SK-N-SH (cell line): ENCODE measurements at regions not wholly inside any gene's neighbourhood (a gene's known extent, or its start where the extent isn't known, plus 50 kb on each side); places are given as distances from the start of the nearest gene placed in this dataset.
A peak's percentile ranks its signal among the peaks of the same experiment; 100 is the strongest.

Experiments
- CTCF ChIA-PET: fragments of 300-600, 350-600 bp; formaldehyde crosslinking; extraction: SDS; loops from one replicate; lab custom pipeline; 2021; lab: Yijun Ruan, JAX
- POLR2A ChIA-PET: fragments of 350-600 bp; sonication (Branson Sonifier 250); formaldehyde crosslinking; extraction: SDS; loops from one replicate; lab custom pipeline; 2020; ENCODE audit warnings: antibody characterized with exemption, inconsistent platforms; lab: Yijun Ruan, JAX
- DNase-seq: peaks from one replicate; pipeline ENCODE4 v3.0.0; 2012
- H2AFZ ChIP-seq: fragments of 200-600 bp; sonication (generic); 2 replicates; pipeline ENCODE4 v1.8.1; 2016; ENCODE audit warnings: antibody characterized with exemption, mild to moderate bottlenecking, low read depth
- H3F3A ChIP-seq: fragments of 200-600 bp; sonication (generic); replicated peaks from 2 replicates; pipeline ENCODE3; 2016; ENCODE audit warnings: antibody characterized with exemption, mild to moderate bottlenecking; ENCODE audit not compliant: insufficient read depth
- H3K27ac ChIP-seq, 2 experiments: fragments of 200-500 bp in 1 of 2; fragments of 200-600 bp in 1 of 2; sonication (Bioruptor generic) in 1 of 2; sonication (generic), shearing (Covaris generic) in 1 of 2; 2 replicates each; pipeline versions ENCODE4 v1.5.1 to v1.6.1; 2014 to 2016; ENCODE audit warnings: low read depth in 2 of 2, inconsistent platforms in 1 of 2, low read length in 1 of 2, mild to moderate bottlenecking in 1 of 2, mixed read lengths in 1 of 2
- H3K27me3 ChIP-seq: fragments of 200-600 bp; sonication (generic), shearing (Covaris generic); 2 replicates; pipeline ENCODE4 v1.6.1; 2016; ENCODE audit warnings: mixed run types; ENCODE audit not compliant: insufficient read depth
- H3K36me3 ChIP-seq, 2 experiments: fragments of 200-500 bp in 1 of 2; fragments of 200-600 bp in 1 of 2; sonication (Bioruptor generic) in 1 of 2; sonication (generic) in 1 of 2; replicated peaks in 1 of 2; 2 replicates each; pipeline versions ENCODE3 to v1.5.1; 2014 to 2016; ENCODE audit warnings: low read length in 1 of 2, mild to moderate bottlenecking in 1 of 2; ENCODE audit not compliant: insufficient read depth in 2 of 2, control insufficient read depth in 1 of 2
- H3K4me1 ChIP-seq, 2 experiments: fragments of 200-500 bp in 1 of 2; fragments of 200-600 bp in 1 of 2; sonication (Bioruptor generic) in 1 of 2; sonication (generic), shearing (Covaris generic) in 1 of 2; 2 replicates each; pipeline versions ENCODE4 v1.5.1 to v1.6.1; 2014 to 2016; ENCODE audit warnings: low read depth in 1 of 2, low read length in 1 of 2, mixed run types in 1 of 2; ENCODE audit not compliant: insufficient read depth in 2 of 2, control insufficient read depth in 1 of 2
- H3K4me2 ChIP-seq: fragments of 200-600 bp; sonication (generic), shearing (Covaris generic); 2 replicates; pipeline ENCODE4 v1.6.1; 2017; ENCODE audit warnings: mixed run types
- H3K4me3 ChIP-seq, 2 experiments: fragments of 200-500 bp in 1 of 2; fragments of 200-600 bp in 1 of 2; sonication (Bioruptor generic) in 1 of 2; sonication (generic), shearing (Covaris generic) in 1 of 2; 2 replicates each; pipeline versions ENCODE4 v1.5.1 to v1.8.1; 2014 to 2016; ENCODE audit warnings: low read depth in 2 of 2, inconsistent platforms in 1 of 2, low read length in 1 of 2, mild to moderate bottlenecking in 1 of 2, mixed read lengths in 1 of 2, moderate library complexity in 1 of 2
- H3K79me2 ChIP-seq: fragments of 200-600 bp; sonication (generic); 2 replicates; pipeline ENCODE4 v1.8.1; 2017; ENCODE audit warnings: mild to moderate bottlenecking; ENCODE audit not compliant: insufficient read depth
- H3K9ac ChIP-seq: fragments of 200-600 bp; sonication (generic); 2 replicates; pipeline ENCODE4 v1.6.1; 2017; ENCODE audit warnings: mixed run types
- H3K9me2 ChIP-seq: fragments of 200-600 bp; sonication (generic); 2 replicates; pipeline ENCODE4 v1.6.1; 2017; ENCODE audit warnings: mixed run types
- H3K9me3 ChIP-seq: fragments of 200-600 bp; sonication (generic); 2 replicates; pipeline ENCODE4 v1.6.1; 2017; ENCODE audit warnings: mixed run types, mild to moderate bottlenecking, moderate library complexity
- H4K20me1 ChIP-seq: fragments of 200-600 bp; sonication (generic); 2 replicates; pipeline ENCODE4 v1.6.1; 2017; ENCODE audit warnings: mild to moderate bottlenecking, mixed run types; ENCODE audit not compliant: insufficient read depth
- ELF1 ChIP-seq: IDR thresholded peaks from 2 replicates; pipeline ENCODE4 v1.4.0; 2012
- EP300 ChIP-seq, 2 experiments: IDR thresholded peaks; 2 replicates each; pipeline versions ENCODE4 v1.4.0 to v1.6.1; 2012; ENCODE audit warnings: borderline replicate concordance in 1 of 2, low read depth in 1 of 2, low read length in 1 of 2
- FOSL2 ChIP-seq: IDR thresholded peaks from 2 replicates; pipeline ENCODE4 v1.4.0; 2012; ENCODE audit warnings: low read depth, mild to moderate bottlenecking, moderate library complexity, borderline replicate concordance
- FOXJ3 ChIP-seq: sonication (generic); formaldehyde crosslinking; IDR thresholded peaks from 2 replicates; pipeline ENCODE4 v1.5.1; 2020; ENCODE audit warnings: mild to moderate bottlenecking, missing genetic modification reagents
- FOXM1 ChIP-seq: IDR thresholded peaks from 2 replicates; pipeline ENCODE4 v1.4.0; 2012; ENCODE audit warnings: low read depth, mild to moderate bottlenecking
- GABPA ChIP-seq: IDR thresholded peaks from 2 replicates; pipeline ENCODE4 v1.4.0; 2012; ENCODE audit warnings: low read depth, mild to moderate bottlenecking
- GATA2 ChIP-seq: sonication (generic); formaldehyde crosslinking; IDR thresholded peaks from 2 replicates; pipeline ENCODE4 v1.5.0; 2020; ENCODE audit warnings: mild to moderate bottlenecking, missing genetic modification reagents
- IRF3 ChIP-seq: fragments of 150-350 bp; IDR thresholded peaks from 2 replicates; pipeline ENCODE4 v1.6.1; 2016; ENCODE audit warnings: mild to moderate bottlenecking, low read depth, low read length
- JUND ChIP-seq: IDR thresholded peaks from 2 replicates; pipeline ENCODE4 v1.4.0; 2012
- MXI1 ChIP-seq: IDR thresholded peaks from 2 replicates; pipeline ENCODE4 v1.6.1; 2012; ENCODE audit warnings: mild to moderate bottlenecking, low read depth, low read length, improper control_type of control experiment
- NFIC ChIP-seq: IDR thresholded peaks from 2 replicates; pipeline ENCODE4 v1.4.0; 2012; ENCODE audit warnings: borderline replicate concordance
- NRF1 ChIP-seq: IDR thresholded peaks from 2 replicates; pipeline ENCODE4 v1.6.1; 2012; ENCODE audit warnings: low read depth, mild to moderate bottlenecking, low read length
- RCOR1 ChIP-seq: fragments of 150-350 bp; IDR thresholded peaks from 2 replicates; pipeline ENCODE4 v1.6.1; 2017; ENCODE audit warnings: antibody characterized with exemption, low read length
- RFX5 ChIP-seq: IDR thresholded peaks from 2 replicates; pipeline ENCODE4 v1.6.1; 2012; ENCODE audit warnings: mild to moderate bottlenecking, improper control_type of control experiment, low read length
- RXRA ChIP-seq: IDR thresholded peaks from 2 replicates; pipeline ENCODE4 v1.4.0; 2012; ENCODE audit warnings: low read depth, mild to moderate bottlenecking, borderline replicate concordance
- SIN3A ChIP-seq: IDR thresholded peaks from 2 replicates; pipeline ENCODE4 v1.6.1; 2012; ENCODE audit warnings: low read depth, mild to moderate bottlenecking, low read length, moderate library complexity, borderline replicate concordance
- TAF1 ChIP-seq: IDR thresholded peaks from 2 replicates; pipeline ENCODE4 v1.6.1; 2012; ENCODE audit warnings: low read depth, mild to moderate bottlenecking, low read length, moderate library complexity, borderline replicate concordance
- TCF12 ChIP-seq: IDR thresholded peaks from 2 replicates; pipeline ENCODE4 v1.4.0; 2012
- WGBS: methylation state at CpG from one replicate; pipeline ENCODE4 v1.1.6; 2017; ENCODE audit warnings: low lambda C conversion rate; 5-methylcytosine and 5-hydroxymethylcytosine counted together
- TF ChIP-seq, protein P1 (sequence below): IDR thresholded peaks from 2 replicates; pipeline ENCODE4 v1.4.0; 2012; ENCODE audit warnings: low read depth, borderline replicate concordance

- Histone ChIP-seq H3K4me3 (peak overlapping the region; percentile 21 to 27; a peak in 3 of 4 replicates), H3K36me3 (no peaks in the 10 kb centered on the region), H3K79me2 (no peaks in the 10 kb centered on the region), H3F3A (no peaks in the 10 kb centered on the region), H3K4me1 (no peaks in the 10 kb centered on the region), H3K4me2 (peak overlapping the region; percentile 38; the same call in 1 of the 2 replicates), H3K27me3 (no peaks in the 10 kb centered on the region), H3K9me2 (no peaks in the 10 kb centered on the region), H3K9ac (no peak overlapping the region), H3K9me3 (no peaks in the 10 kb centered on the region), H3K27ac (no peak overlapping the region), H2AFZ (peak overlapping the region; percentile 39; the same call in 1 of the 2 replicates), H4K20me1 (no peaks in the 10 kb centered on the region)
- TF ChIP-seq RCOR1: no peak
- DNase-seq: no peak
- ChIA-PET POLR2A (no interaction called here), CTCF (no interaction called here)
- WGBS: 0% methylated on average over 1 of the region's 1 CpG
Observed at GRCh38 chr13:38180670-38181069, 169.0 kb upstream of the UFM1 start.

- Histone ChIP-seq H3K4me3 (no peak overlapping the region; a peak in 1 of 4 replicates), H3K27ac (no peak overlapping the region)
Observed at GRCh38 chr13:38180126-38180525, 169.5 kb upstream of the UFM1 start.

More at GRCh38 chr13:38180126-38180525, 169.5 kb upstream of the UFM1 start:
- no peak for DNase-seq
- CTCF ChIA-PET: no interaction called here
- WGBS: 3% methylated on average over 1 of the region's 1 CpG
- no peaks in the 10 kb centered on the region for H3K27me3 ChIP-seq
- TF ChIP-seq FOXJ3 (CRISPR knock-in tag) (no peak), IRF3 (no peak), TAF1 (no peak), RXRA (no peak), GATA2 (CRISPR knock-in tag) (no peak), TCF12 (no peak), RFX5 (no peak), RCOR1 (no peak), JUND (no peak), NRF1 (no peak), FOSL2 (no peak), SIN3A (no peak), FOXM1 (no peak), EP300 (IDR thresholded peaks at IDR 0.05; ENCODE audit: borderline replicate concordance in 1 of 2, low read depth in 1 of 2, low read length in 1 of 2) (no peak), MXI1 (no peak), ELF1 (no peak), NFIC (no peak), GABPA (no peak)
- TF ChIP-seq, protein P1, sequence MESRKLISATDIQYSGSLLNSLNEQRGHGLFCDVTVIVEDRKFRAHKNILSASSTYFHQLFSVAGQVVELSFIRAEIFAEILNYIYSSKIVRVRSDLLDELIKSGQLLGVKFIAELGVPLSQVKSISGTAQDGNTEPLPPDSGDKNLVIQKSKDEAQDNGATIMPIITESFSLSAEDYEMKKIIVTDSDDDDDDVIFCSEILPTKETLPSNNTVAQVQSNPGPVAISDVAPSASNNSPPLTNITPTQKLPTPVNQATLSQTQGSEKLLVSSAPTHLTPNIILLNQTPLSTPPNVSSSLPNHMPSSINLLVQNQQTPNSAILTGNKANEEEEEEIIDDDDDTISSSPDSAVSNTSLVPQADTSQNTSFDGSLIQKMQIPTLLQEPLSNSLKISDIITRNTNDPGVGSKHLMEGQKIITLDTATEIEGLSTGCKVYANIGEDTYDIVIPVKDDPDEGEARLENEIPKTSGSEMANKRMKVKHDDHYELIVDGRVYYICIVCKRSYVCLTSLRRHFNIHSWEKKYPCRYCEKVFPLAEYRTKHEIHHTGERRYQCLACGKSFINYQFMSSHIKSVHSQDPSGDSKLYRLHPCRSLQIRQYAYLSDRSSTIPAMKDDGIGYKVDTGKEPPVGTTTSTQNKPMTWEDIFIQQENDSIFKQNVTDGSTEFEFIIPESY: no peak
- H2AFZ ChIP-seq: no peak overlapping the region
- H3K9ac ChIP-seq: no peak overlapping the region
- no peaks in the 10 kb centered on the region for H3F3A ChIP-seq
- POLR2A ChIA-PET: no interaction called here
- no peaks in the 10 kb centered on the region for H3K4me1 ChIP-seq
- H3K9me3 ChIP-seq: no peaks in the 10 kb centered on the region
- no peaks in the 10 kb centered on the region for H3K36me3 ChIP-seq
- no peaks in the 10 kb centered on the region for H4K20me1 ChIP-seq
- H3K9me2 ChIP-seq: no peaks in the 10 kb centered on the region
- peak overlapping the region; percentile 38; the same call in 1 of the 2 replicates for H3K4me2 ChIP-seq
- no peaks in the 10 kb centered on the region for H3K79me2 ChIP-seq
